ENCODE measurements at regions not wholly inside any gene's neighbourhood (a gene's known extent, or its start where the extent isn't known, plus 50 kb on each side); places are given as distances from the start of the nearest gene placed in this dataset.

DNA sequence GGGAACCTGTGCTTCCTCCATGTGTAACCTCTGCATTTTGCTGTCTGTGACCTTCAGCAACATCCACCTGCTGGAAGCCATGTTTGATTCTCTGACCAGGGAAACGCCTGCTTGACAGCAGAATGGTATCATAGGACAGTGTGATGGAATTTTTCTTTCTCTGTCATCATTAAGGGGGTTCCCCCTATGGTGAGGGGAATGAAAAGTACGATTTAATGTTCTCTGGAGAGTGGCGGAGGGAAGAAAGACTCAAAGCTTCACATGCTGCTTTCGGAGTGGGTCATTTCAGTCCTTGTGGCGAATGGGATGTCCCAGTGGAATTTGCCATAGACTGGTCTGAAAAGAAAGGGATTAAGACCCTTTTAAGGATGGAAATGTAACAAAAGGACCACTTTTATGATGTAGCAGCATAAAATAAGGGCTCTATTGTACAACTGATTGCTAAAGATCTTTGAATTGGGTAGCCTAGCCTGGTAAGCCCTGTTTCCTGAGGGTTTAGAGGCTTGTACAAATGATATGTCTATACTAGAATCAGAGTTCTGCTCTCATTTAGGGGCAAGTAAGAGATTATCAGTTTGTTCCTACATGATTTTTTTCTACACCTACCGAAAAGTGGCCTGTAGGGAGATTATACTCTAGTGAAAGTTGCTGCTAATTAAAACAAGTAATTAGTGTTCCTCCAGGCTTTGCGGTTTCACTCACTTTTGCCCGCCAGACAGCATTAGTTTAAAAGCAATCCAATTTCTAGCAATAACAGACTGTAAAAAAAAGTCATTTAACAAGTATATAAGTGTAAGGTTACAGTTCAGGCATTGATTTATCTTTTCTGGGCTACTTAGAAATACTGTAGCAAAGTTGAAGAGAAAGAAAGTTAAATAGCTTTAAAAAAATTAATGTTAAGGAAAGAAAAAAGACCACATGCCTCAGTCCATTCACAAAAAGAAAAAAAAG is 904.5 kb downstream of the NR2F1-AS1 start:
- TF ChIP-seq, protein P1, sequence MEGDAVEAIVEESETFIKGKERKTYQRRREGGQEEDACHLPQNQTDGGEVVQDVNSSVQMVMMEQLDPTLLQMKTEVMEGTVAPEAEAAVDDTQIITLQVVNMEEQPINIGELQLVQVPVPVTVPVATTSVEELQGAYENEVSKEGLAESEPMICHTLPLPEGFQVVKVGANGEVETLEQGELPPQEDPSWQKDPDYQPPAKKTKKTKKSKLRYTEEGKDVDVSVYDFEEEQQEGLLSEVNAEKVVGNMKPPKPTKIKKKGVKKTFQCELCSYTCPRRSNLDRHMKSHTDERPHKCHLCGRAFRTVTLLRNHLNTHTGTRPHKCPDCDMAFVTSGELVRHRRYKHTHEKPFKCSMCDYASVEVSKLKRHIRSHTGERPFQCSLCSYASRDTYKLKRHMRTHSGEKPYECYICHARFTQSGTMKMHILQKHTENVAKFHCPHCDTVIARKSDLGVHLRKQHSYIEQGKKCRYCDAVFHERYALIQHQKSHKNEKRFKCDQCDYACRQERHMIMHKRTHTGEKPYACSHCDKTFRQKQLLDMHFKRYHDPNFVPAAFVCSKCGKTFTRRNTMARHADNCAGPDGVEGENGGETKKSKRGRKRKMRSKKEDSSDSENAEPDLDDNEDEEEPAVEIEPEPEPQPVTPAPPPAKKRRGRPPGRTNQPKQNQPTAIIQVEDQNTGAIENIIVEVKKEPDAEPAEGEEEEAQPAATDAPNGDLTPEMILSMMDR (IDR thresholded peaks at IDR 0.05; ENCODE audit: poor library complexity, severe bottlenecking), result no peak
- TF ChIP-seq POLR2AphosphoS5 (IDR thresholded peaks at IDR 0.05) (no peak), EZH2 (IDR thresholded peaks at IDR 0.05; ENCODE audit: borderline replicate concordance, insufficient read depth, low read length, poor library complexity, severe bottlenecking) (no peak), RAD21 (conservative IDR thresholded peaks at IDR 0.05) (no peak), TAF1 (IDR thresholded peaks at IDR 0.05; ENCODE audit: low read depth) (no peak)
